ENCODE measurements at regions not wholly inside any gene's neighbourhood (a gene's known extent, or its start where the extent isn't known, plus 50 kb on each side); places are given as distances from the start of the nearest gene placed in this dataset.

DNA sequence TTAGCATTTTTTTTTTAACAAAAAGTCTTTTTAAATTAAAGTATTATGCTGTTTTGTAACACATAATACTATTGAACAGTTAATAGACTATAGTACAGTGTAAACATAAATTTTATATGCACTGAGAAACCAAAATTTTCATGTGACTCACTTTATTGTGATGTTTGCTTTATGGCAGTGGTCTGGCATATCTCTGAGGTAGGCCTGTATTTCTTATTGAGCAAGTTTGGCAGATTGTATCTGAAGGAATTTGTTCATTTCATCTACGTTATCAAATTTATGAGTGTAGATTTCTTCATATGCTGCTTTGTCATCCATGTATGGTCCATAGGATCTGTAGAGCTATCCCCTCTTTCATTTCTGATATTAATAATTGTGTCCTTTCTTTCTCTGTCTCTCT, 78.8 kb upstream of the PDE3A start:
- Histone ChIP-seq H3K27me3 (ENCODE audit: insufficient read depth, low read length) (no peaks in the 10 kb centered on the region), H4K20me1 (ENCODE audit: insufficient read depth) (no peaks in the 10 kb centered on the region), H3K9me2 (ENCODE audit: insufficient read depth) (no peaks in the 10 kb centered on the region), H3K27ac (ENCODE audit: low read depth, low read length) (no peak overlapping the region), H3K36me3 (ENCODE audit: control insufficient read depth in 1 of 2, insufficient read depth in 2 of 2, low read length in 2 of 2) (no peaks in the 10 kb centered on the region), H2AFZ (ENCODE audit: low read depth, low read length, poor library complexity, severe bottlenecking) (no peak overlapping the region), H3K4me2 (ENCODE audit: low read length) (no peak overlapping the region), H3K9ac (ENCODE audit: low read length) (no peak overlapping the region), H3K9me3 (ENCODE audit: control insufficient read depth in 1 of 2, insufficient read depth in 1 of 2, low read depth in 1 of 2, low read length in 2 of 2) (no peaks in the 10 kb centered on the region), H3K79me2 (ENCODE audit: insufficient read depth, low read length) (no peaks in the 10 kb centered on the region), H3K4me1 (ENCODE audit: control insufficient read depth in 1 of 2, insufficient read depth in 2 of 2, low read length in 2 of 2) (no peaks in the 10 kb centered on the region), H3K4me3 (replicated peaks in 1 of 2; ENCODE audit: low read depth in 1 of 2, low read length in 2 of 2) (no peak overlapping the region)
- POLR2A ChIA-PET, result no interaction called here
- BruUV-seq (replicated peaks), result no TSS peak
- no peak for DNase-seq (ENCODE audit: low read depth, low spot score)
- RAD21 ChIA-PET (ENCODE audit: low non-redundant PET in 1 of 2, low total read pairs in 2 of 2, uncharacterized antibody in 2 of 2, unreplicated experiment in 2 of 2), result no interaction called here
- CTCF ChIA-PET, result no interaction called here
- ATAC-seq, result no peak
- no peak for TF ChIP-seq EZH2 (IDR thresholded peaks at IDR 0.05)
- TF ChIP-seq, protein P1, sequence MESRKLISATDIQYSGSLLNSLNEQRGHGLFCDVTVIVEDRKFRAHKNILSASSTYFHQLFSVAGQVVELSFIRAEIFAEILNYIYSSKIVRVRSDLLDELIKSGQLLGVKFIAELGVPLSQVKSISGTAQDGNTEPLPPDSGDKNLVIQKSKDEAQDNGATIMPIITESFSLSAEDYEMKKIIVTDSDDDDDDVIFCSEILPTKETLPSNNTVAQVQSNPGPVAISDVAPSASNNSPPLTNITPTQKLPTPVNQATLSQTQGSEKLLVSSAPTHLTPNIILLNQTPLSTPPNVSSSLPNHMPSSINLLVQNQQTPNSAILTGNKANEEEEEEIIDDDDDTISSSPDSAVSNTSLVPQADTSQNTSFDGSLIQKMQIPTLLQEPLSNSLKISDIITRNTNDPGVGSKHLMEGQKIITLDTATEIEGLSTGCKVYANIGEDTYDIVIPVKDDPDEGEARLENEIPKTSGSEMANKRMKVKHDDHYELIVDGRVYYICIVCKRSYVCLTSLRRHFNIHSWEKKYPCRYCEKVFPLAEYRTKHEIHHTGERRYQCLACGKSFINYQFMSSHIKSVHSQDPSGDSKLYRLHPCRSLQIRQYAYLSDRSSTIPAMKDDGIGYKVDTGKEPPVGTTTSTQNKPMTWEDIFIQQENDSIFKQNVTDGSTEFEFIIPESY (IDR thresholded peaks at IDR 0.05; ENCODE audit: extremely low read depth, insufficient replicate concordance, low read length), result no peak
- no peak for TF ChIP-seq POLR2AphosphoS5 (IDR thresholded peaks at IDR 0.05; ENCODE audit: low read depth, low read length)
- intact Hi-C loops (cut with micrococcal nuclease), result no loop called here

DNA sequence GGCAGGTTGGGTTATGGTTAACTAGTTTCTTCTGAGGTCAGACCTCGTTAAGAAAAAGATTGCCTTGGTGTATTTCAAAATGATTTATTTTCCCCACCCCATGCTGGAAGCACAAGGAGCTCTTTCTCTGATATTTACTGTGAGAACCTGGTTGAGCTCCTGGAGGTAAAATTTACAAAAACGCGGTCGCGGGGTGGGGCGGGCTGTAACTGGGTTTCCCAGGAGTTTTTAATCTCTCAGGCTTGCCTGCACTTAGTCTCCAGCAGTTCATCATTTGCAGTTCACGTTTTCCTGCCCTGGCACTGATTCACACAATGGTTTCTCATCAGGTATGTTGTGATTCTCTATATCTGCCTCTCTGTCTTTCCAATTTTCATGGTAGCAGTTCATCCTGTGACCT, 67.9 kb upstream of the PDE3A start:
- Histone ChIP-seq H3K4me2 (ENCODE audit: low read length) (no peak overlapping the region), H4K20me1 (ENCODE audit: insufficient read depth) (no peaks in the 10 kb centered on the region), H3K9me3 (ENCODE audit: control insufficient read depth in 1 of 2, insufficient read depth in 1 of 2, low read depth in 1 of 2, low read length in 2 of 2) (peaks cover 0 to 9% of the 10 kb centered on the region in 2 experiments; a peak in 2 of 4 replicates), H3K27me3 (ENCODE audit: insufficient read depth, low read length) (no peaks in the 10 kb centered on the region), H3K4me3 (replicated peaks in 1 of 2; ENCODE audit: low read depth in 1 of 2, low read length in 2 of 2) (no peak overlapping the region), H2AFZ (ENCODE audit: low read depth, low read length, poor library complexity, severe bottlenecking) (no peak overlapping the region), H3K9ac (ENCODE audit: low read length) (no peak overlapping the region), H3K36me3 (ENCODE audit: control insufficient read depth in 1 of 2, insufficient read depth in 2 of 2, low read length in 2 of 2) (no peaks in the 10 kb centered on the region), H3K4me1 (ENCODE audit: control insufficient read depth in 1 of 2, insufficient read depth in 2 of 2, low read length in 2 of 2) (no peaks in the 10 kb centered on the region), H3K27ac (ENCODE audit: low read depth, low read length) (no peak overlapping the region), H3K9me2 (ENCODE audit: insufficient read depth) (no peaks in the 10 kb centered on the region), H3K79me2 (ENCODE audit: insufficient read depth, low read length) (no peaks in the 10 kb centered on the region)
- no peak for ATAC-seq
- CTCF ChIA-PET, result no interaction called here
- TF ChIP-seq FOSL1 (IDR thresholded peaks at IDR 0.05; ENCODE audit: low read depth) (no peak), EGR1 (IDR thresholded peaks at IDR 0.05; ENCODE audit: low read depth) (no peak), EZH2 (IDR thresholded peaks at IDR 0.05) (no peak), JUND (IDR thresholded peaks at IDR 0.05) (no peak), POLR2A (IDR thresholded peaks at IDR 0.05; ENCODE audit: borderline replicate concordance, extremely low read depth, insufficient read depth, insufficient read length) (no peak), POLR2AphosphoS5 (IDR thresholded peaks at IDR 0.05; ENCODE audit: low read depth, low read length) (no peak), EZH2phosphoT487 (IDR thresholded peaks at IDR 0.05; ENCODE audit: borderline replicate concordance) (no peak), ATF3 (IDR thresholded peaks at IDR 0.05) (no peak), SIN3A (IDR thresholded peaks at IDR 0.05; ENCODE audit: low read depth) (no peak), CBX3 (IDR thresholded peaks at IDR 0.05; ENCODE audit: low read depth) (no peak), ELF1 (IDR thresholded peaks at IDR 0.05; ENCODE audit: borderline replicate concordance, low read depth) (no peak), ZFX (IDR thresholded peaks at IDR 0.05) (no peak), ZNF274 (IDR thresholded peaks at IDR 0.05; ENCODE audit: low read depth, low read length) (no peak)
- TF ChIP-seq, protein P1 (IDR thresholded peaks at IDR 0.05; ENCODE audit: extremely low read depth, insufficient replicate concordance, low read length), result no peak
- TF ChIP-seq, protein P2, sequence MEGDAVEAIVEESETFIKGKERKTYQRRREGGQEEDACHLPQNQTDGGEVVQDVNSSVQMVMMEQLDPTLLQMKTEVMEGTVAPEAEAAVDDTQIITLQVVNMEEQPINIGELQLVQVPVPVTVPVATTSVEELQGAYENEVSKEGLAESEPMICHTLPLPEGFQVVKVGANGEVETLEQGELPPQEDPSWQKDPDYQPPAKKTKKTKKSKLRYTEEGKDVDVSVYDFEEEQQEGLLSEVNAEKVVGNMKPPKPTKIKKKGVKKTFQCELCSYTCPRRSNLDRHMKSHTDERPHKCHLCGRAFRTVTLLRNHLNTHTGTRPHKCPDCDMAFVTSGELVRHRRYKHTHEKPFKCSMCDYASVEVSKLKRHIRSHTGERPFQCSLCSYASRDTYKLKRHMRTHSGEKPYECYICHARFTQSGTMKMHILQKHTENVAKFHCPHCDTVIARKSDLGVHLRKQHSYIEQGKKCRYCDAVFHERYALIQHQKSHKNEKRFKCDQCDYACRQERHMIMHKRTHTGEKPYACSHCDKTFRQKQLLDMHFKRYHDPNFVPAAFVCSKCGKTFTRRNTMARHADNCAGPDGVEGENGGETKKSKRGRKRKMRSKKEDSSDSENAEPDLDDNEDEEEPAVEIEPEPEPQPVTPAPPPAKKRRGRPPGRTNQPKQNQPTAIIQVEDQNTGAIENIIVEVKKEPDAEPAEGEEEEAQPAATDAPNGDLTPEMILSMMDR (IDR thresholded peaks at IDR 0.05 in 2 of 3, conservative IDR thresholded peaks at IDR 0.05 in 1 of 3; ENCODE audit: borderline replicate concordance in 1 of 3, insufficient read depth in 1 of 3, low read depth in 2 of 3, low read length in 2 of 3), result no peak
- RAD21 ChIA-PET (ENCODE audit: low non-redundant PET in 1 of 2, low total read pairs in 2 of 2, uncharacterized antibody in 2 of 2, unreplicated experiment in 2 of 2), result no interaction called here
- no TSS peak for BruUV-seq (replicated peaks)
- no peak for DNase-seq (ENCODE audit: low read depth, low spot score)
- POLR2A ChIA-PET, result no interaction called here
- intact Hi-C loops (cut with micrococcal nuclease), result no loop called here
